SK-N-MC (cell line): ENCODE measurements at regions not wholly inside any gene's neighbourhood (a gene's known extent, or its start where the extent isn't known, plus 50 kb on each side); places are given as distances from the start of the nearest gene placed in this dataset.

Source experiments
- DNase-seq: peaks from one replicate; pipeline ENCODE4 v3.0.0-alpha.2; 2011; ENCODE audit warnings: low read depth, low spot score
- H3K27ac ChIP-seq: fragments of 200-600 bp; sonication (generic); 2 replicates; pipeline ENCODE4 v1.5.1; 2016; ENCODE audit warnings: mixed run types
- H3K36me3 ChIP-seq: fragments of 200-600 bp; sonication (generic); 2 replicates; pipeline ENCODE4 v1.6.1; 2017; ENCODE audit warnings: antibody characterized with exemption, low read length, mixed read lengths; ENCODE audit not compliant: insufficient read depth
- H3K4me3 ChIP-seq: fragments of 200-600 bp; sonication (generic); 2 replicates; pipeline ENCODE4 v1.5.1; 2016
- H3K9ac ChIP-seq: fragments of 200-600 bp; sonication (generic); 2 replicates; pipeline ENCODE4 v1.8.0; 2017; ENCODE audit warnings: mixed run types, mixed read lengths; ENCODE audit not compliant: insufficient read length
- H3K9me3 ChIP-seq: fragments of 200-600 bp; sonication (generic); 2 replicates; pipeline ENCODE4 v1.6.1; 2017; ENCODE audit warnings: low read depth, mild to moderate bottlenecking, antibody characterized with exemption, low read length, moderate library complexity, mixed read lengths
- EZH2 ChIP-seq: fragments of 200-600 bp; sonication (generic); IDR thresholded peaks from one replicate; pipeline ENCODE4 v1.6.1; 2017; ENCODE audit warnings: antibody characterized with exemption
- FOXP2 ChIP-seq: optimal IDR thresholded peaks from 2 replicates; pipeline ENCODE3; 2011; ENCODE audit warnings: mild to moderate bottlenecking, moderate library complexity; ENCODE audit not compliant: insufficient read depth; ENCODE audit errors: extremely low read length, control extremely low read depth
- POLR2AphosphoS5 ChIP-seq: IDR thresholded peaks from 2 replicates; pipeline ENCODE4 v1.6.1; 2012; ENCODE audit warnings: mild to moderate bottlenecking, low read depth, low read length, borderline replicate concordance

DNA sequence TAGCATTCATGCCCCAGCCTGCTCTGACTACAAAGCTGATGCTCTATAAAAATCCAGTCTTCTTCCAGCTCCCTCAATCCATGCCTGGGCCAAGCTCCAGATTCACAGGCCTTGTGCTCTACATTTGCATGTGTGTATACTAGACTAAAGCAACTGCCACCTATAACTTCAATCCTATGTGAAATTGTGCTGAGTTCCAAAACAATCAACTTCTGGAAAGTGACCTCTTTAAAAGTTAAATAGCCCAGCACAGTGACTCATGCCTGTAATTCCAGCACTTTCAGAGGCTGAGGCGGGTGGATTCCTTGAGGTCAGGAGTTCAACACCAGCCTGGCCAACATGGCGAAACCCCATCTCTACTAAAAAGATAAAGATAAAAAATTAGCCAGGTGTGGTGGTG lies 114.3 kb upstream of the ZC3H12C start:
- no peaks in the 10 kb centered on the region for H3K9me3 ChIP-seq
- no peak for DNase-seq
- TF ChIP-seq EZH2 (no peak), POLR2AphosphoS5 (no peak), FOXP2 (no peak)
- no peak overlapping the region for H3K9ac ChIP-seq
- no peak overlapping the region for H3K4me3 ChIP-seq
- H3K27ac ChIP-seq, result no peak overlapping the region
- no peaks in the 10 kb centered on the region for H3K36me3 ChIP-seq

DNA sequence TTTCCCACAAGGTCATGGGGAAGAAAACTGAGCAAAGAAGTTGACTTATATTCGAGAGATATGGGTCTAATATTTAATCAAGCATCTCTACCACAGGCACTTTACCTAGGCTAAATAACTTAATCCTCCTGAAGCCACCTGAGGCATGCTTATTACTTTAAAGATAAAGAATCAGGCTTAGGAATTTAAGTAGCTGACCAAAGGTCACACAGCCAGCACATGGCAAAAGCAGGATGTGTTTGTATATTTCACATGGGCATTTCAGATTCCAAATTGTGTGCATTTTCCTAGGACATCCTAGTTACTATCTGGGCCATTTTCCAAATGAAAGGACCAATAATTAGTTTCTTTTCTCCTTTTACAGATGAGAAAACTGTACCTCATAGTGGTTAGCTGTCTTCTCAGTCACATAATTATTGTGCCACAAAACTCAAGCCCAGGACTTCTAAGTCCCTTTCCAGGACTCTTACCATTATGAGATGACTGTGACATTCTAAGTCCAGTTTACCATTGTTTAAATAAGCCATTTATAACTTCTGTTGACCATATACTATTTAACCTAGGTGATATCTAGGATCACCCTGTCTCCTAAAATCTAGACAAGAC lies 112.1 kb upstream of the ZC3H12C start:
- Histone ChIP-seq H3K36me3 (no peaks in the 10 kb centered on the region), H3K27ac (no peak overlapping the region), H3K9ac (no peak overlapping the region), H3K4me3 (no peak overlapping the region), H3K9me3 (no peaks in the 10 kb centered on the region)
- no peak for TF ChIP-seq FOXP2
- no peak for DNase-seq

DNA sequence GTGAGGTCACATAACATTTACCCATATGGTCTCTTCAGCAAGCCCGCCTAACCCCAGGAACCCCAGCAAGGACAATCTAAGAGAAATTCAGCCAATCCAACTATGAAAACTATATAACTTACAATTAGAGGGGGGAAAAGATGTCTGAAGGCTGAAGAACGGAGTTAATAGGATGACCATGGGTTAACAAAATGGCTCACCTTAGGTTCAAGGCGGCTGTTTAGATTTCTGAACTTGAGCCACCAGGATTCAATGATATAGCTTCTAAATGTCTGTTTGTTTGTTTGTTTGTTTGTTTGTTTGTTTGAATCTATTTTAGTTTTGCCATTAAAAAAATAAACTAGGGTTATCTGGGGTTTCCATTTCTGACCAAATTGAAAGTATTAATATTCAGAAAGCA lies 109.8 kb upstream of the ZC3H12C start:
- no peak for TF ChIP-seq POLR2AphosphoS5
- Histone ChIP-seq H3K27ac (no peak overlapping the region), H3K9me3 (no peaks in the 10 kb centered on the region), H3K9ac (no peak overlapping the region), H3K4me3 (no peak overlapping the region), H3K36me3 (no peaks in the 10 kb centered on the region)
- DNase-seq, result no peak

DNA sequence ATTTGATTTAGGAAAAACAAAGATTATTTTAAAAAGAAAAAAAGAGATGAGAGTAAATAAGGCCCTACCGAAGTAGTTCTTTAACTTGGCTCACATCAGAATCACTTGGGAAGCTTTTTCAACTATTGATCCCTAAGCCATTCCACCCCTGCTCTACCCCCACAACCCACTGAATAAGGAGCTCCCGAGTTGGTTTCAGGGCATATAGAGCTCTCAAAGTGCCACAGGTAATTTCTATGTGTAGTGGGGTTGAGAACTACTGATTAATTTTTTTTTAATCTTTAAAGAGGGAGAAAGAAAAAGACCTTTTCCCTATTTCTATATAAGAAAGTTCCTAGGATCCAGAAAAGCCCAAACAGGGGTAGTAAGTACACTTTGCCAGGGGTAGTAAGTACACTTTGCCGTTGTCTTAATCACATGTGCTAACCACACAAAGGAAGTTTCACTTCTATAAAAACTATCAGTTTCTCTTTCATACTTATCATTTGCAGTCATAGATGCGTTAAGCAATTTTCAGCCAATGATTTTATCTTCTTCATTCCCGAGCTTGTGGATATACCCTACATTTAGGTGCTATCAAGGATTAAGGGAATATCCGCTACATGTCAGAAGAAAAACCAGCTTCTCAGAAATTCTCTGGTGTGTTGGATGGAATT lies 108.4 kb upstream of the ZC3H12C start:
- Histone ChIP-seq H3K27ac (no peak overlapping the region), H3K36me3 (no peaks in the 10 kb centered on the region), H3K4me3 (no peak overlapping the region), H3K9ac (no peak overlapping the region), H3K9me3 (no peaks in the 10 kb centered on the region)
- TF ChIP-seq FOXP2, result no peak
- no peak for TF ChIP-seq POLR2AphosphoS5
- TF ChIP-seq EZH2, result no peak
- DNase-seq, result no peak

DNA sequence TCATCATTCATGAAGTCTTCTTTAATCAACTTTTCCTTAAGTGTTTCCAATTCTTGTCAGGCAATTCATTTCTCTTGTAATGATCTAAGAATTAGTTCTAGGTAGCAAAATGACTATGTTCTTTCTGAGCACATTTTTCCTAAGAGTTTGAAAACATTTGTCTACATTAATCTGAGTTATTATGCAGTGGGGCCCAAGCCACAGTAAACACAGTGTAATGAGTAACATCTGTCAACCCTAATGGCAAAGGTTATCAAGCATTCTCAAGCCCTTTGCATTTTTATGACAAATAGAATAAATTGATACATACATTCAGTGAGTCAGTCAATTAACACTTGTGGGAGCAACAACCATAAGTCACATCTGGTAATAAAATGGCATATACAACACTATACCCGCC lies 106.7 kb upstream of the ZC3H12C start:
- DNase-seq, result no peak
- TF ChIP-seq POLR2AphosphoS5 (no peak), FOXP2 (no peak), EZH2 (no peak)
- H3K36me3 ChIP-seq, result no peaks in the 10 kb centered on the region

DNA sequence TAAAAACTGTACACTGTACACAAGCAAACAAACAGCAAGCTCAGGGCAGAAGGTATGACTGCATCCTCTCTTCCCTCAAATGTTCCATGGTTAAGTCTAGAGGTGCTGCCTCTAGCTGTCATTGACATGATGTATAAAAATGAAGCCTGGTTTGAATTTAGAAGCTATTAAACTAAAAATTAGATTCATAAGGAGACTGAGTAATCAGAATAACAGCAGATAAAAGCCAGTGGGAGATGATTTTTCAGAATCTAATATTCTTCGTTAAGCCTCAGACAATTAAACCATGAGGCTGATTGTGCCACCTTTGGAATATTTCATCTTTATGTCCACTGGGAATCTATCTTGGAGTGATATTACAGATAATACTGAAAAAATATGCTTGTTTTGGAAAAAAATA lies 101.4 kb upstream of the ZC3H12C start:
- TF ChIP-seq POLR2AphosphoS5, result no peak
- no peaks in the 10 kb centered on the region for H3K36me3 ChIP-seq
- no peak overlapping the region for H3K27ac ChIP-seq
- no peak overlapping the region for H3K9ac ChIP-seq
- no peaks in the 10 kb centered on the region for H3K9me3 ChIP-seq
- DNase-seq, result no peak
- no peak overlapping the region for H3K4me3 ChIP-seq

More for the DNA sequence above, 106.7 kb upstream of the ZC3H12C start:
- no peak overlapping the region for H3K9ac ChIP-seq
- no peak overlapping the region for H3K27ac ChIP-seq
- H3K4me3 ChIP-seq, result no peak overlapping the region
- no peaks in the 10 kb centered on the region for H3K9me3 ChIP-seq

DNA sequence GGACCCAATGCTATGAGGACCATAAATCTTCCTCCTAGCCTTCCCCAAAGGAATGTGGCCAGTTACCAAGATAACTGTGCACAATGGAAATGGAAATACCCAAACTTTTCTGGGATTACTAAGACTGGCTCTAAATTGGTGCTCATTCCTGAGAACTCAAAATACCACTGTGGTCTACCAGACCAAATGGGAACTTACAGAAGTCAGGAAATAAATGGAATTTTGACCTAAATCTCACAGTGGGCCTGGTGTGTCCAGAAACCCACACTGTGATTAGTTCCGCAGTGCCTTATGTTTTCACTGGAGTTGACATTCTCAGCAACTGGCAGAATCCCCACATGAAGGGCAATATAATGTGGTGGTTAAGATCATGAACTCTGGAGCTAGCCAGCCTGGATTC lies 99.4 kb upstream of the ZC3H12C start:
- Histone ChIP-seq H3K9me3 (no peaks in the 10 kb centered on the region), H3K9ac (no peak overlapping the region), H3K27ac (no peak overlapping the region), H3K4me3 (no peak overlapping the region), H3K36me3 (no peaks in the 10 kb centered on the region)
- no peak for DNase-seq
- TF ChIP-seq FOXP2 (no peak), POLR2AphosphoS5 (no peak), EZH2 (no peak)

DNA sequence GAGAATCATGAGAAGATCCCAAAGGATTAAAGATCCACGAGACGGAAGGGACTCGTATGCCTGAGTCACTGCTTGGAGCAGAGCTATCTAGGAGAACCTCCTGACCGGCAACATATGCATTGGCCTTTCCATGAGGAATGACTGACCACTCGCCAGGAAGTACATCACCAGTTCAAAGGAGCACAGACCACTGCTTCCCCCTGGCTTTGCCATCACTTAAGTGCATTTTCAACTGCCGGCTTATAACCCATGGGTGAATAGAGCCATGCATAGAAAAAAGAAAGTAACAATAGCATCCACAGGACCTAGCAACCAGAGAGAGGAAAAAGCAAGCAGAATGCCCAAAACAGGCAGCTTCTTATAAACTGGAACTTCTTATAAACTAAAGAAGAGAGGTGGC lies 98.3 kb upstream of the ZC3H12C start:
- Histone ChIP-seq H3K4me3 (no peak overlapping the region), H3K9ac (no peak overlapping the region), H3K27ac (no peak overlapping the region), H3K9me3 (no peaks in the 10 kb centered on the region), H3K36me3 (no peaks in the 10 kb centered on the region)
- no peak for DNase-seq
- TF ChIP-seq FOXP2 (no peak), POLR2AphosphoS5 (no peak), EZH2 (no peak)

DNA sequence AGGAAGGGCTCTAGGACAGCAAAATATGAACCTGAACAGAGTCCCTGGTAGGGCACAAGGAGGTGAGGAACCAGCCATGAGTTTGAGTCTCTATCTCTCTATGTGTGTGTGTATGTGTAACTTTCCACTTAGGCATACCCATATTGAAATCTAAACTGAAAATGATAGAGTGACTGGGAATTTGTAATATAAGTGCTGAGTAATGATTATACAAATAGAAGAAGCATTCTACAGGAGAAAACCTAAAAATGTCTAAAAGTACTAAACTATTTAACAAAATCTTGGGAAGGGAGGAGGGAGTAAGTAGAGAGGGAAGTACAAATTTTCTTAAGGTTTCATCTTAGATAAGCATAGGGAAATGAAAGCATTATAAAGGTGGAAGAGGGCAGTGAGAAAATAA lies 97.1 kb upstream of the ZC3H12C start:
- no peak for TF ChIP-seq EZH2
- no peak for TF ChIP-seq POLR2AphosphoS5
- TF ChIP-seq FOXP2, result no peak
- no peak for DNase-seq
- Histone ChIP-seq H3K9me3 (no peaks in the 10 kb centered on the region), H3K27ac (no peak overlapping the region), H3K9ac (no peak overlapping the region), H3K4me3 (no peak overlapping the region), H3K36me3 (no peaks in the 10 kb centered on the region)
